Transverse colon (tissue), 4 donors: ENCODE measurements at regions not wholly inside any gene's neighbourhood (a gene's known extent, or its start where the extent isn't known, plus 50 kb on each side); places are given as distances from the start of the nearest gene placed in this dataset.

ENCODE experiments used
- CTCF ChIP-seq, 5 experiments: fragments of 200-600 bp in 3 of 5; fragments of 450-650 bp in 2 of 5; sonication (generic) in 3 of 5; IDR thresholded peaks; 1 replicate in 2 of 5; 2 replicates in 3 of 5; pipeline ENCODE4 v1.5.1; 2016 to 2017; ENCODE audit warnings: antibody characterized with exemption in 5 of 5, inconsistent platforms in 3 of 5, mild to moderate bottlenecking in 2 of 5, moderate library complexity in 1 of 5
- POLR2AphosphoS5 ChIP-seq, 3 donors: sonication (generic); formaldehyde crosslinking; IDR thresholded peaks; one replicate each; pipeline ENCODE4 v1.6.1; 2016; ENCODE audit warnings: antibody characterized with exemption in 3 of 3

- TF ChIP-seq CTCF (IDR thresholded peaks at IDR 0.05) (no peak), POLR2AphosphoS5 (IDR thresholded peaks at IDR 0.05) (no peak)
Measured at GRCh38 chr13:33671560-33671959, 146.4 kb upstream of the RFC3 start.
